IMR-90 (cell line): ENCODE measurements at regions not wholly inside any gene's neighbourhood (a gene's known extent, or its start where the extent isn't known, plus 50 kb on each side); places are given as distances from the start of the nearest gene placed in this dataset. TPM values are rescaled to one million over a fixed set of nuclear protein-coding genes. Genes with fewer than 3 reads are reported as not detected.

Experiments
- microRNA-seq, 2 experiments: library from miRNA; stranded (forward) in 1 of 2; unstranded in 1 of 2; fragments of 10-50 nt in 1 of 2; fragments of <30 nt in 1 of 2; gene quantifications in 1 of 2; microRNA quantifications in 1 of 2; one replicate each; pipeline versions ENCODE3 to v1.1.0; 2013 to 2020; ENCODE audit not compliant: insufficient read depth in 1 of 2, insufficient read length in 1 of 2, unreplicated experiment in 1 of 2
- small RNA-seq, 5 experiments: library from RNA; depleted of rRNA; stranded (forward); fragments of <200 nt; gene quantifications; one replicate each; pipeline ENCODE3, GENCODE V24; 2012

Small RNAs in the stretch of these regions (microRNA-seq; reads per million reads assigned to microRNA genes)
- gene AC013262.1 (ENCODE audit: insufficient read depth, insufficient read length) (not detected), gene AC138623.1 (ENCODE audit: insufficient read depth, insufficient read length) (not detected), gene RF00019 (ENCODE audit: insufficient read depth, insufficient read length) (not detected), gene RN7SL201P (ENCODE audit: insufficient read depth, insufficient read length) (not detected), gene RNA5SP99 (ENCODE audit: insufficient read depth, insufficient read length) (3.1 reads per million), gene RNU6-1312P (ENCODE audit: insufficient read depth, insufficient read length) (not detected), gene RNU6-685P (ENCODE audit: insufficient read depth, insufficient read length) (not detected), gene RPL37P10 (ENCODE audit: insufficient read depth, insufficient read length) (not detected)

Small RNAs in the stretch of these regions (small RNA-seq; reads per million reads assigned to genes)
- gene AC013262.1 (0 reads per million in 5 experiments), gene AC138623.1 (0 reads per million in 5 experiments), gene RF00019 (0 reads per million in 5 experiments), gene RN7SL201P (0 reads per million in 5 experiments), gene RNA5SP99 (0 to 5.8 (median 3.5) reads per million in 5 experiments), gene RNU6-1312P (0 to 10.2 (median 0.08) reads per million in 5 experiments), gene RNU6-685P (0 reads per million in 5 experiments), gene RPL37P10 (0 reads per million in 5 experiments)
